ENCODE measurements at regions not wholly inside any gene's neighbourhood (a gene's known extent, or its start where the extent isn't known, plus 50 kb on each side); places are given as distances from the start of the nearest gene placed in this dataset.
"Not testable (repeated sequence)": the region's sequence is repeated elsewhere in the genome, so short reads cannot be mapped to it uniquely, and the experiment has no call there.

GRCh38 chr17:51389875-51390274 is 129.5 kb downstream of the UTP18 start:
- no peak for DNase-seq

- DNase-seq: no peak
Observed at GRCh38 chr17:51391982-51392654, 131.8 kb downstream of the UTP18 start.

GRCh38 chr17:51395621-51396020 is 135.3 kb downstream of the UTP18 start:
- no peak for DNase-seq

- no peak for DNase-seq
Observed at GRCh38 chr17:51397361-51398127, 137.2 kb downstream of the UTP18 start.

GRCh38 chr17:51398128-51398525 is 137.8 kb downstream of the UTP18 start:
- no peak for DNase-seq

GRCh38 chr17:51398687-51399086 is 138.3 kb downstream of the UTP18 start:
- DNase-seq: no peak

- DNase-seq: no peak
Observed at GRCh38 chr17:51401279-51401678, 140.9 kb downstream of the UTP18 start.

- no peak for DNase-seq
Observed at GRCh38 chr17:51402899-51403298, 142.6 kb downstream of the UTP18 start.

- DNase-seq: no peak
Observed at GRCh38 chr17:51407576-51407975, 147.2 kb downstream of the UTP18 start.

GRCh38 chr17:51419476-51419875 is 159.1 kb downstream of the UTP18 start:
- DNase-seq: no peak

GRCh38 chr17:51421525-51421924 is 161.2 kb downstream of the UTP18 start:
- DNase-seq: no peak

- no peak for DNase-seq
Observed at GRCh38 chr17:51422634-51423033, 162.3 kb downstream of the UTP18 start.

GRCh38 chr17:51423421-51424160 is 163.2 kb downstream of the UTP18 start:
- DNase-seq: no peak

- no peak for DNase-seq
Observed at GRCh38 chr17:51425773-51426172, 165.4 kb downstream of the UTP18 start.

GRCh38 chr17:51427323-51427811 is 167.0 kb downstream of the UTP18 start:
- no peak for DNase-seq

GRCh38 chr17:51427856-51428255 is 167.5 kb downstream of the UTP18 start:
- peak; percentile 45 to 46 for DNase-seq

- DNase-seq: no peak
Observed at GRCh38 chr17:51428668-51429495, 168.5 kb downstream of the UTP18 start.

- DNase-seq: not testable (repeated sequence)
Observed at GRCh38 chr17:51429938-51430337, 169.6 kb downstream of the UTP18 start.

- no peak for DNase-seq
Observed at GRCh38 chr17:51430591-51430990, 170.2 kb downstream of the UTP18 start.

GRCh38 chr17:51434434-51435170 is 174.3 kb downstream of the UTP18 start:
- no peak for DNase-seq

- no peak for DNase-seq
Observed at GRCh38 chr17:51435171-51435552, 174.8 kb downstream of the UTP18 start.

- no peak for DNase-seq
Observed at GRCh38 chr17:51435641-51436091, 175.3 kb downstream of the UTP18 start.

Data from stimulated activated CD4-positive, alpha-beta T cell treated with anti-CD3 and anti-CD28 coated beads, Interleukin-2, amount 100 ng/mL, for 48 hours (primary cell).